ENCODE measurements at regions not wholly inside any gene's neighbourhood (a gene's known extent, or its start where the extent isn't known, plus 50 kb on each side); places are given as distances from the start of the nearest gene placed in this dataset.

DNA sequence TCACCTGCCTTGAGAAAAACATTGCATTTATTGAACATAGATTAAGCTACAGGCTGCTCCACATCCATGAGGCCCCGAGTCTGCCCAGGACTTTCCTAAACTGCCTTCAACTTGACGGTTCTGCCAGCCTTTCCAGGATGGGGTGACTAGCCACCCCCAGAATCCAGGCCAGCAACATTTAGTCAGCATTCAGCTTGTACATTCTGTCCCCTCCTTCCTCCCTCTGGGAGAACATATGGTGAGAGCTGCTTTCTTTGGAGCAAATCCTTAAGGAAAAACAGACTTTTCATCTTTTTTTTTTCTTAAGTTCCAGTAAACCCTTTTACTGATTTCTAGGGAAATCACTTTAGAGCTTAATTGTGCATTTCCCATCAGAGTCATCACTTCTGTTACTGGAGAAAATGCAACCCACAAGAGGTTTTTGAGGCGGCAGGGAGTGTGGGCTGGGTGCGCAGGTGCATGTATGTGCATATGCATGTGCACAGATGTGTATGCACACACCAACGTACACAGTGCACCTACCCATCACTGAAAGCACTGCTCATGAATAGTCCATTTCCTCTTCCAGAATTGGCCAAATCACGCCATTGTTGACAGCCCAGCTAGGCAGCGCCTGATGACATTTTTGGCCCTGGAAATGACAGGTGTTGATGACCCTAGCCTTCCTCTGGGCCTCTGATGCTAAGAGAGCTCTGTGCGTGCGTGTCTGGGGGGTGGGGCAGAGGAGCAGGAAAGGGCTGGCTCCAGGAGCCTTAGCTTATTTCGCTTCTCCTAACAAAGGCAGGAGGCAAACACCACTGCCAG lies 145.6 kb downstream of the HSD17B3 start:
- DNase-seq (ENCODE audit: low read depth): no peak

DNA sequence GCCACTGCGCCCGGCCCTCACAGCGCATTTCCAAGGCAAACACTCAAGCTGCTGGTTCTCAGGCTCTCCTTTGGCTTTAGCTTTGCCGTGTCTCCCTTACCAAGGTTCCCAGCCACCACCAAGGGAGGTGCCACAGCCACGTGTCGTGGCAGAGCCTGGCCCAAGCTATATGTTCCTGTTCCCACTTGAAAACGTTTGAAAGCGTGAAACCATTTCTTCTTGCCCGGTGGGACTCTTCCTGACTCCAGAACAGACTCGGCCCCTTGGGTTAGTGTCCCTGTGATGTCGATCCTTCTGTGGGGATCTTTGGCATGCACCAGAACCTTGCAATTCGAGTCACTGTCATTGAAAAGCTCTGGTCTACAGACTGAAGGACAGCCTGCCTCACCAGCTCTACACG lies 147.9 kb downstream of the HSD17B3 start:
- DNase-seq (ENCODE audit: low read depth): no peak

DNA sequence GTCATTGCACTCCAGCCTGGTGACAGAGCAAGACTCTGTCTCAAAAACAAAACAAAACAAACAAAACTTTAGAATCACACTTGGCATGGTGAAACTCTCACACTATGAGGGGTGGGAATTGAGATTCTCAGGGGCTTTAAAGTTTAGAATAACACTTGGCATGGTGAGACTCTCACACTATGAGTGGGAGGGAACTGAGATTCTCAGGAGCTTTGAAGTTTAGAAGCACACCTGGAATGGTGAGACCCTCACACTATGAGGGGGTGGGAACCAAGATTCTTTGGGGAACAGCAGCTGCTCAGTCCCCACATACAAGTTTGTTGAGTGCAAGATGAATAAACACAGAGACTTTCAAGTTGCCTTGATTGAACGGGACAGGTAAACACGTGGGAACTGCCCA lies 149.4 kb downstream of the HSD17B3 start:
- DNase-seq (ENCODE audit: low read depth): no peak

DNA sequence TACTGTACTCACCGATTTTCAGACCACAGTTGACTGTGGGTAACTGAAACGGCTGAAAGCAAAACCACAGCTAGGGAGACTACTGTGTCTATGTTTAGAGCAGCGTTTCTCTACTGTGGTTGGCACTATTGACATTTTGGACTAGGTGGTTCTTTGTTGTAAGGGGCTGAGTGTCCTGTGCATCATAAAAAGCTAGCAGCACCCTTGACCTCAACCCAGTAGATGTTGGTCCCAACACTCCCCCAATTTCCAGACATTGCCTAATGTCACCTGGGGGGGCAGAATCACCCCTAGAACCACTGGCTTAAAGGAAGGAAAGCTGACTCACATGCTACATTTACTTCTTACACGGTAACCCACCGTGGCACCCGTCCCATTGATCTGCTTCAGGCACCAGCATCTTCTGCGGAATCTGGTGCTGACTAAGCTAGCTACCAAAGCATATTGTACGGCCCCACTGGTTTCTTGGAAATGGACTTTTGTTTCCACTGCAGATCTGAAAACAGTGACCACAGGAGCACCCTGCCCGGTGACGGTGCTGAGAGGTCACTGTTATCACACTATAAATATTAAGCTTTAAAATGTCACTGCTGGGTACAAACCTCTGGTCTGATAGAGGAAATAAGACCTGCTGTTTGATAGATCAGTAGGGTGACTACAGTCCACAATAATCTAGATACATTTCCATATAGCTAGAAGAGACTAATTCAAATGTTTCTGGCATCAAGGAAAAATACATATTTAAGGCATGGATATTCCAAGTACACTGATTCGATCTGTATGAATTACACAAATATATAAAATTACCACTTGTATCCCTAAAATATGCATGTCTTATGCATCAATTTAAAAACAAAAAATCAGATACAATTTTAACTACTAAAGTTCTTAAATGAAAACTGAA lies 151.4 kb downstream of the HSD17B3 start:
- peak; percentile 42 for DNase-seq (ENCODE audit: low read depth)

GRCh38 chr9:96149533-96150280 lies 152.3 kb downstream of the HSD17B3 start:
- DNase-seq (ENCODE audit: low read depth): no peak

DNA sequence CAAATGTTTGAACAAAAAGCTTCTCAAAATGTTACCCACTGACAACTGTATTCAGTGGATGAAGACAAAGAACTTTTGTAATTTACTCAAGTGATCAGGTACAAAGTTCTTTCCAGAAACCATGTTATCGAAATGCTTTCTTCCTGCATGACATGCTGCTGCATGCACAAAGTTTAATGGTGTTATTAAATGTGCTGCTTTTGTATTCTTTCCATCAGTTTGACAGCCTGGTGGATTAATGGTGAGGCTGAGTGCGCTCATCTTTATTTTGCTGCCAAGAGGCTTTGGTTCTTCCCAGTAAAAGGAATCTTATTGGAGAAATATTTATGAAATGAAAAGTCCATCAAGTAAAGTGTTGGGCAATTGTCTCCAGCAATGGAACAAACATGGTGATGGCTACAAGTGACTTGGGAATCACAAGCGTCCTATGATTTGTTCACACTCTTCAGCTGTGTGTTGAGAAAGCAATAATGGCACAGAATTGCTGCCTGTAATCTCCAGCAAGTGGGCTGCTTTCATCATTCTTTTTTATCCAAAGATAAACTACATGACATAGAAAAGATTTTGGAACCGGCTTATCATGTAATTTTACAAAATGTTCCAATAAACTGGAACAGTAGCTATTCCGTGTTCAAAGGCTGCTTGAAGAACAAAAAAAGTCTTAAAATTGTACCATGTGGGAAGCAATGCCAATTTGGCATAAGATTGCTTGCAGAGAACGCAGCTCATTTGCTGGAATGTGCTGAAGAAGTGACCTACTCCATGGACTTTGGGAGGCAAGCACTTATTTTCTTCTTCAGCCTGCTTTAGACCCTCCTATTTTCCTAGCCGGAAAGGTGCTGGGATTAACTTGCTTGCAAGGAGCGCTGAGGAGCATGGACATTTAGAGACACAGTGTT lies 153.1 kb downstream of the HSD17B3 start:
- no peak for DNase-seq (ENCODE audit: low read depth)

DNA sequence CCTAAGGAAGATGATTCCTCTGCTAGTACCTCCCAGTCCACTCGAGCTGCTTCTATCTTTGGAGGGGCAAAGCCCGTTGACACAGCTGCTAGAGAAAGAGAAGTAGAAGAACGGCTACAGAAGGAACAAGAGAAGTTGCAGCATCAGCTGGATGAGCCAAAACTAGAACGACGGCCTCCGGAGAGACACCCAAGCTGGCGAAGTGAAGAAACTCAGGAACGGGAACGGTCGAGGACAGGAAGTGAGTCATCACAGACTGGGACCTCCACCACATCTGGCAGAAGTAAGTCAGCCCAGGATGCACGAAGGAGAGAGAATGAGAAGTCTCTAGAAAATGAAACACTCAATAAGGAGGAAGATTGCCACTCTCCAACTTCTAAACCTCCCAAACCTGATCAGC lies 154.9 kb downstream of the HSD17B3 start:
- peak; percentile 35 for DNase-seq (ENCODE audit: low read depth)

- DNase-seq (ENCODE audit: low read depth): no peak
Observed at GRCh38 chr9:96141666-96142065, 160.3 kb downstream of the HSD17B3 start.

GRCh38 chr9:96141128-96141474 lies 160.9 kb downstream of the HSD17B3 start:
- no peak for DNase-seq (ENCODE audit: low read depth)

DNA sequence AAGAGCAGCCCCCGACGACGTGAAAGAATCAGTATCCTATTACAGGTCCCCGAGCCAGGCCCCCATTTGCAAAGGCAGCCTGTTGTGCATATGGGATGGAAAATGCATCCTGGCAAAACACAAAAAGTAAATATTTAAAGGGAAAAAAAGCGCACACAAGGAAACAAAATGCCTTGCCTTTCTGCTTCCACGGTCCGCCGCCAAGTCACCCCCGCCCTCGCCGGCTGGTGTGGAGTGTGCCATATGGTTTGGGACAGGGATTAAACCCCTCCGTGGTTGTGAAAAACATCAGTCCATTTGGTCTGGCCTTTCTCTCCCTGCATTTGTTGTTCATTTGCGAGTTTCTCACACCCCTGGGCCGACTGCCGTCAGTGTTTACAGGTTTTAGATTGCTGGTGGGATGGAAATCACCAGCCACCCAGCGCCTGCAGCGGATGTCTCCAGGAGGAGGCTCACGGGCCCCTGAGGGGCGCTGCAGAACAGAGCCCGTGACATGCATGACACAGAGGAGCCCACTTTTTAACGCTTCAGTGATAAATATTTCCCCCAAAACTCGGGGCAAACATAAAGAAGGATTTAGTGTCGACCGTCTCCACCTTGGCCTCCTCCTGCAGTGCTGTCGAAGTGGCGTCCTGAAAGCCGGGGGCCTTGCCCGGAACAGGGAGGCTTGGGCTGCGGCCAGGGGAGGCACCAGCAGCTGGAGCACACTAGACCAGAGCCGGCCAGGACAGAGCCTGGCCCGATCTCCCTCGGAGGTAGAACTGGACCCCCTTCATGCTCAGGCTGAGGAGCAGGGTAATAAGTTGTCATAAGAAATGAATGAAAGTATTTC lies 161.5 kb downstream of the HSD17B3 start:
- no peak for DNase-seq (ENCODE audit: low read depth)

DNA sequence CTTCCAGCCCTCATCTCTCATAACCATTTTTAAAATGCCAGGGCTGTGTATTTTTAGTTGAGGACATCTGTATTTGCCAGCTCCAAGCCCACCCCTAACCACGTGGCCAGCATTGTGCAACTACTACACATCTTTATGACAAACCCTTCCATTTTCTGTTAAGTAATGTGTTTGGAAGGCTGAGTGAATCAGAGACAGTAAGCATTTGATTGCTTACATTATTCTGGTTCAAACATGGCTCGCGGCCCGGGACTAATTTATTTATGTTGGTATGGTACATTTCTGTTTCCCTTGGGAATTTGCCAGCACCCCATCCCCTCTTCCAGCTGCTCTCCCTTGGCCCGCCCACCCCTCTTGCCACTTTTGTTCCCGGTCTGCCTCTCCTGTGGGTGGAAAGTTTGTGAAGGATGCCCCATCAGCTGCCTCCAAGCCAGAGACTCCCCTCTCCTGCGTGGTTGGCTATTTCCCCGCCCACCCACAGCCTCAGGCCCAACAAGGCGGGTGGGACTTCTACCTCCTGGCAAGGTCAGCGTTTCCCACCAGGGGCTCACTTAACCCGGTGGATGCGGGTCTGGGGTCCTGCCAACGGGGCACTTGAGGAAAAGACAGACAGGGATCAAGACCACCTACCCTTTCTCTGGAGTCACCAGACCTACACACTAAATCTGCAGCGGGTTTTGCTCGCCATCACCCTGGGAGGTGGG lies 162.2 kb downstream of the HSD17B3 start:
- DNase-seq (ENCODE audit: low read depth): peak; percentile 53

GRCh38 chr9:96138616-96139015 lies 163.4 kb downstream of the HSD17B3 start:
- no peak for DNase-seq (ENCODE audit: low read depth)

DNA sequence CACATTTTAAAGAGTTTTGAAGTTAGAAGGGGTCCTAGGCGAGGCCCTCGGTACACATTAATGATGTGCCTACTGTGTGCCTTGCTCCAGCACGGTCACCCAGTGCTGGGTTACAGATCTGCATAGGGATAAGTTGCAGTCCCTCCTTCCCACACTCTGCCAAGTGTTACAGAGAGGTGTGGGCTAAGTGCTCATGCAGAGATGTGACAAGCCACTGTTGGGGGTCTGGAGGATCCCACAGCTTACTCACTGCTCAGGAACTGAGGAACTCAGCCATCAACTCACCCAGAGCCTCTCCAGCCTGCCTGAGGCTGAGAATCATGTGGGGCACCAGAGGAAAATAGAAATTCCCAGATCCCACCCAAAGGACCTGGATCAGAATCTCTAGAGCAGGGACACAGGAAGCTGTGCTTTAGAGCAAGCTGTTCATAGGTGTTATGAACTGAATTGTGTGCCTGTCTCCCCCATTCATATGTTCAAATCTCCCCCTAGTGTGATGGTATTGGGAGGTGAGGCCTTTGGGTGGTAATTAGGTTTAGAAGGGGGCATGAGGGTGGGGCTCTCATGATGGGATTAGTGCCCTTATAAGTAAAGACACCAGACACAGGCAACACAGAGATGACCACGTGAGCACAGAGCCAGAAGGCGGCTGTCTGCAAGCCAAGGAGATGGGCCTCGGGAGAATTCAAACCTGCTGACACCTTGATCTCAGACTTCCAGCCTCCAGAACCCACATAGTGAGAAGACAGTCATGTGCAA lies 164.1 kb downstream of the HSD17B3 start:
- DNase-seq (ENCODE audit: low read depth): no peak

GRCh38 chr9:96136992-96137670 lies 164.8 kb downstream of the HSD17B3 start:
- DNase-seq (ENCODE audit: low read depth): peak; percentile 38

DNA sequence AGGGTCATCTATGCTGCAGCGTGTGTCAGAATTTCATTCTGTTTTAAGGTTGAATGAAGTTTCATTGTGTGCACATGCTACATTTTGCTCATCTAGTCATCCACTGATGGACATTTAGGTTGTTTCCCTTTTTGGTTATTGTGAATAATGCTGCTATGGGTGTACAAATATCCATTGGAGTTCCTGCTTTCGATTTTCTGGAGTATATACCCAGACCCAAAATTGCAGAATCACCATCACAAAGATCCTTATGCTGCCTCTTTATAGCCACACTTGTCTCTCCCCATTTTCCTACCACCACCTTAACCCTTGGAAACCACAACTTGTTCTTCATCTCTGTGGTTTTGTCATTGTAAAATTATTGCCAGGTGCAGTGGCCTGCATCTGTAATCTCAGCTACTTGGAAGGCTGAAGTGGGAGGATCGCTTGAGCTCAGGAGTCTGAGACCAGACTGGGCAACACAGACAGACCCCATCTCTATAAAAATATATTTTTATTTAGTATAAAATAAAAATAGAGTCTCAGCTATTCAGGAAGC lies 166.2 kb downstream of the HSD17B3 start:
- no peak for DNase-seq (ENCODE audit: low read depth)

- no peak for DNase-seq (ENCODE audit: low read depth)
Observed at GRCh38 chr9:96135076-96135752, 166.8 kb downstream of the HSD17B3 start.

GRCh38 chr9:96133321-96134021 lies 168.5 kb downstream of the HSD17B3 start:
- no peak for DNase-seq (ENCODE audit: low read depth)

All from RPMI7951 (cell line).